Psoas muscle (tissue), 7 donors: ENCODE measurements at regions not wholly inside any gene's neighbourhood (a gene's known extent, or its start where the extent isn't known, plus 50 kb on each side); places are given as distances from the start of the nearest gene placed in this dataset.

Source experiments
- ATAC-seq, 4 donors: fragments of 200-7000 bp; cut with Tn5 transposase; one replicate each; pipeline ENCODE4 v1.9.1; 2020; ENCODE audit warnings: moderate library complexity in 3 of 4, mild to moderate bottlenecking in 2 of 4
- DNase-seq, 2 donors: peaks; one replicate each; pipeline ENCODE4 v3.0.0-alpha.2; 2020
- H3K27ac ChIP-seq: fragments of 200-600 bp; one replicate; pipeline ENCODE4 v1.8.0; 2022
- H3K27me3 ChIP-seq, 3 donors: fragments of 200-600 bp in 1 of 3; one replicate each; pipeline versions ENCODE4 v1.6.1 to v1.8.0; 2013 to 2022; ENCODE audit warnings: low read length in 2 of 3, mild to moderate bottlenecking in 2 of 3, moderate library complexity in 1 of 3; ENCODE audit not compliant: insufficient read depth in 3 of 3
- H3K36me3 ChIP-seq, 2 donors: fragments of 200-600 bp in 1 of 2; one replicate each; pipeline versions ENCODE4 v1.6.1 to v1.8.0; 2013 to 2022; ENCODE audit warnings: low read depth in 1 of 2, mild to moderate bottlenecking in 1 of 2, moderate library complexity in 1 of 2; ENCODE audit not compliant: insufficient read depth in 1 of 2
- H3K4me1 ChIP-seq: fragments of 200-600 bp; one replicate; pipeline ENCODE4 v1.8.0; 2022
- H3K4me3 ChIP-seq: fragments of 200-600 bp; one replicate; pipeline ENCODE4 v1.8.0; 2022; ENCODE audit warnings: mild to moderate bottlenecking
- H3K9me3 ChIP-seq: fragments of 200-600 bp; one replicate; pipeline ENCODE4 v1.8.0; 2022
- CTCF ChIP-seq: fragments of 200-600 bp; IDR thresholded peaks from one replicate; pipeline ENCODE4 v1.8.0; 2022; ENCODE audit warnings: antibody characterized with exemption
- WGBS, 3 donors: extraction: QIAGEN DNeasy Blood & Tissue Kit; methylation state at CpG; one replicate each; pipeline versions ENCODE4 v1.1.6 to v1.1.7; 2013; 5-methylcytosine and 5-hydroxymethylcytosine counted together
- intact Hi-C, 2 donors: fragments of 100-400 bp; cut with DNase I; formaldehyde crosslinking; loops; one replicate each; pipeline versions ENCODE4 v1.11.0 to v1.14.2; 2022
- donor health status: healthy with polysubstance abuse.
- donor health status: DM: no; HTN: no; CAD: no; lungs with moderate emphysema.
- donor health status: Bipolar disorder and iron deficiency.
- donor health status: healthy.
- donor health status: DM: yes; HTN: yes; CAD: no.
- donor health status: DM: no; HTN: no; CAD: no.
- donor health status: DM: yes; HTN: yes; CAD: no.

- WGBS, 3 donors, result 78 to 89% (median 79%) methylated on average over 1 of the region's 1 CpG
- Histone ChIP-seq H3K9me3 (no peaks in the 10 kb centered on the region), H3K36me3 (no peaks in the 10 kb centered on the region), H3K4me3 (no peak overlapping the region), H3K27me3 (no peaks in the 10 kb centered on the region), H3K4me1 (no peaks in the 10 kb centered on the region), H3K27ac (no peak overlapping the region)
- TF ChIP-seq CTCF, result no peak
- ATAC-seq (no peak), DNase-seq (no peak)
- intact Hi-C loops, result no loop called here
These were observed 121.1 kb upstream of the RUNX1 start for GRCh38 chr21:35170244-35170643.

GRCh38 chr21:35169574-35169973 is 120.5 kb upstream of the RUNX1 start:
- H3K36me3 ChIP-seq, result no peaks in the 10 kb centered on the region
- H3K9me3 ChIP-seq, result no peaks in the 10 kb centered on the region
- DNase-seq (no peak), ATAC-seq (no peak)
- 73 to 81% (median 78%) methylated on average over 1 of the region's 1 CpG for WGBS, 3 donors
- H3K4me3 ChIP-seq, result no peak overlapping the region
- H3K4me1 ChIP-seq, result no peaks in the 10 kb centered on the region
- H3K27me3 ChIP-seq, result no peaks in the 10 kb centered on the region
- no peak overlapping the region for H3K27ac ChIP-seq
- no peak for TF ChIP-seq CTCF
- intact Hi-C loops, result no loop called here

- WGBS, 3 donors, result 85 to 90% (median 87%) methylated on average over 4 of the region's 4 CpGs
- ATAC-seq, result no peak
- Histone ChIP-seq H3K27me3 (no peaks in the 10 kb centered on the region), H3K9me3 (no peaks in the 10 kb centered on the region), H3K36me3 (no peaks in the 10 kb centered on the region), H3K4me3 (no peak overlapping the region), H3K27ac (no peak overlapping the region), H3K4me1 (no peaks in the 10 kb centered on the region)
- intact Hi-C loops, result no loop called here
- no peak for DNase-seq
- no peak for TF ChIP-seq CTCF
These were observed 119.6 kb upstream of the RUNX1 start for GRCh38 chr21:35168735-35169134.

- Histone ChIP-seq H3K4me3 (no peak overlapping the region), H3K27me3 (no peaks in the 10 kb centered on the region), H3K4me1 (no peaks in the 10 kb centered on the region), H3K36me3 (no peaks in the 10 kb centered on the region), H3K27ac (no peak overlapping the region), H3K9me3 (no peaks in the 10 kb centered on the region)
- intact Hi-C loops, result no loop called here
- TF ChIP-seq CTCF, result no peak
- WGBS, 3 donors, result 80 to 90% (median 86%) methylated on average over 3 of the region's 3 CpGs
- DNase-seq (no peak), ATAC-seq (no peak)
These were observed 115.9 kb upstream of the RUNX1 start for GRCh38 chr21:35164971-35165483.

- H3K4me3 ChIP-seq, result no peak overlapping the region
- H3K27ac ChIP-seq, result no peak overlapping the region
- WGBS, 3 donors, result 93 to 96% (median 94%) methylated on average over 4 of the region's 4 CpGs
- no peaks in the 10 kb centered on the region for H3K4me1 ChIP-seq
- no peaks in the 10 kb centered on the region for H3K9me3 ChIP-seq
- H3K36me3 ChIP-seq, result no peaks in the 10 kb centered on the region
- intact Hi-C loops, result no loop called here
- no peak for TF ChIP-seq CTCF
- DNase-seq (no peak), ATAC-seq (no peak)
- H3K27me3 ChIP-seq, result no peaks in the 10 kb centered on the region
These were observed 115.3 kb upstream of the RUNX1 start for GRCh38 chr21:35164380-35164779.
